Activated CD8-positive, alpha-beta T cell treated with anti-CD3 and anti-CD28 coated beads for 36 hours (primary cell): ENCODE measurements at regions not wholly inside any gene's neighbourhood (a gene's known extent, or its start where the extent isn't known, plus 50 kb on each side); places are given as distances from the start of the nearest gene placed in this dataset.

Source experiments
- ATAC-seq: fragments of 200-7000 bp; cut with Tn5 transposase; one replicate; pipeline ENCODE4 v1.10.0; 2021; ENCODE audit warnings: mild to moderate bottlenecking, moderate library complexity
- CTCF ChIA-PET: fragments of 350-600 bp; sonication (Branson Sonifier 250); formaldehyde crosslinking; loops from one replicate; lab custom pipeline; 2021; ENCODE audit warnings: antibody characterized with exemption; lab: Charles Lee
- POLR2A ChIA-PET: fragments of 350-600 bp; sonication (Branson Sonifier 250); formaldehyde crosslinking; loops from one replicate; lab custom pipeline; 2021; ENCODE audit warnings: antibody characterized with exemption; lab: Charles Lee
- DNase-seq: peaks from one replicate; pipeline ENCODE4 v3.0.0-alpha.2; 2020
- H3K27ac Mint-ChIP-seq: one replicate; pipeline ENCODE4 v1.8.0; 2021; ENCODE audit warnings: mild to moderate bottlenecking, mixed read lengths
- H3K27me3 Mint-ChIP-seq: one replicate; pipeline ENCODE4 v1.8.0; 2021; ENCODE audit warnings: mixed read lengths
- H3K36me3 Mint-ChIP-seq: one replicate; pipeline ENCODE4 v1.8.0; 2021; ENCODE audit warnings: low read depth, mixed read lengths
- H3K4me1 Mint-ChIP-seq: one replicate; pipeline ENCODE4 v1.8.0; 2021; ENCODE audit warnings: low read depth, mixed read lengths
- H3K4me3 Mint-ChIP-seq: one replicate; pipeline ENCODE4 v1.8.0; 2021; ENCODE audit warnings: mild to moderate bottlenecking, moderate library complexity, mixed read lengths
- H3K9me3 Mint-ChIP-seq: one replicate; pipeline ENCODE4 v1.8.0; 2021; ENCODE audit warnings: mixed read lengths
- intact Hi-C: fragments of 100-400 bp; cut with micrococcal nuclease; formaldehyde crosslinking; loops from one replicate; pipeline ENCODE4 v1.10.0; 2022
- TF ChIP-seq, protein P1 (sequence below): fragments of 200-600 bp; IDR thresholded peaks from one replicate; pipeline ENCODE4 v1.8.0; 2022; ENCODE audit warnings: antibody characterized with exemption, mild to moderate bottlenecking

DNA sequence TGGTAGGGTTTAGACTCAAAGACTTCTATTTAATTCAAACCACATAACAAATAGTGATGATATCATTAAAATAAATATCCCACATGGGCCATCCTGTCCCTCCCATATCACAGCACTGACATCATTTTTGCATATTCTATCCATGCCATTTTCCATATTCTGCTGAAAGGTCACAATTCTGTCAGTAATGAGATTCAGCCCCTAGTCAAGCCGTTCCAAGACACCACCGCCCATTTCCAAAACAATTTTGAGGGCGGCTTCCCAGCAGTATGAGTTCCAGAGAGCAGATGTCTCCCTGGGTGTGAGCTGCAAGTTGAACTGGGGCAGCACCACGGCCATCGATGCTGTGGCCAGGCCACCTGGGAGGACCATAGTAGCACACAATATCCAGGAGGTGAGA, 65.1 kb upstream of the PLEKHG1 start:
- H3K27ac Mint-ChIP-seq, result no peak overlapping the region
- no peak for ATAC-seq
- peaks cover 2% of the 10 kb centered on the region for H3K4me1 Mint-ChIP-seq
- CTCF ChIA-PET, result no interaction called here
- no peaks in the 10 kb centered on the region for H3K9me3 Mint-ChIP-seq
- POLR2A ChIA-PET, result no interaction called here
- TF ChIP-seq, protein P1, sequence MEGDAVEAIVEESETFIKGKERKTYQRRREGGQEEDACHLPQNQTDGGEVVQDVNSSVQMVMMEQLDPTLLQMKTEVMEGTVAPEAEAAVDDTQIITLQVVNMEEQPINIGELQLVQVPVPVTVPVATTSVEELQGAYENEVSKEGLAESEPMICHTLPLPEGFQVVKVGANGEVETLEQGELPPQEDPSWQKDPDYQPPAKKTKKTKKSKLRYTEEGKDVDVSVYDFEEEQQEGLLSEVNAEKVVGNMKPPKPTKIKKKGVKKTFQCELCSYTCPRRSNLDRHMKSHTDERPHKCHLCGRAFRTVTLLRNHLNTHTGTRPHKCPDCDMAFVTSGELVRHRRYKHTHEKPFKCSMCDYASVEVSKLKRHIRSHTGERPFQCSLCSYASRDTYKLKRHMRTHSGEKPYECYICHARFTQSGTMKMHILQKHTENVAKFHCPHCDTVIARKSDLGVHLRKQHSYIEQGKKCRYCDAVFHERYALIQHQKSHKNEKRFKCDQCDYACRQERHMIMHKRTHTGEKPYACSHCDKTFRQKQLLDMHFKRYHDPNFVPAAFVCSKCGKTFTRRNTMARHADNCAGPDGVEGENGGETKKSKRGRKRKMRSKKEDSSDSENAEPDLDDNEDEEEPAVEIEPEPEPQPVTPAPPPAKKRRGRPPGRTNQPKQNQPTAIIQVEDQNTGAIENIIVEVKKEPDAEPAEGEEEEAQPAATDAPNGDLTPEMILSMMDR, result no peak
- no peak for DNase-seq
- H3K4me3 Mint-ChIP-seq, result no peak overlapping the region
- intact Hi-C loops, result no loop called here
- H3K27me3 Mint-ChIP-seq, result peaks cover 14% of the 10 kb centered on the region
- H3K36me3 Mint-ChIP-seq, result no peaks in the 10 kb centered on the region

DNA sequence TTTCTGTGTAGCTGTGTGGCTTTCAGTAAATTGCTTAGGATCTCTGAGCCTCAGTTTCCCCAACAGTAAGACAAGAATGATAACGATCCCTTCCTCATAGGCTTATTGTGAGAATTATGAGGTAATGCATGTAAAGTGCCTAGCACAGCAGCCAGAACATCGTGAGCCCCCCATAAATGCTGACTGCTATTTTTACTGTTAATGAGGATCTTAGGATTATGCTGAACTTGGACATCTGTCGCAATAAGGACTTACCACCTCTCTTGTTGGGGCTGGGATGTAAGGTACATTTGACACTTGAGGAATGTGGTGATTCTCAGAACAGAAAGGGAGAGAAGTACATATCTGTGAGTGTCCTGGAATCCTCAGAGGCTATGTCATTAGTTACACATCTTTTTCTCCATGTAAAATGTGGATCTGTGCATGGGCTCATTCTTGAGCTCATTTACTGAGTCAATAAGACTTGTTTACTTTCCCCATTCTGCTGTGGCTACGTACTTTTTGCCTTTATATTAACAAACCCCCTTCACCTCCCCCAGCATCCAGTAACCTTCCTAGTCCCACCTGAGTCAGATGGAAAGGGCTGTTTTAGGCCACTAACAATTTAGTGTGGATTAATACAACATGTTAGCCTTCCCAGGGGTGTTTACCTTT, 64.4 kb upstream of the PLEKHG1 start:
- Mint-ChIP-seq H3K4me3 (no peak overlapping the region), H3K27me3 (peaks cover 18% of the 10 kb centered on the region), H3K4me1 (peaks cover 3% of the 10 kb centered on the region), H3K27ac (no peak overlapping the region), H3K9me3 (no peaks in the 10 kb centered on the region), H3K36me3 (no peaks in the 10 kb centered on the region)
- CTCF ChIA-PET, result no interaction called here
- no peak for ATAC-seq
- intact Hi-C loops, result no loop called here
- POLR2A ChIA-PET, result no interaction called here
- TF ChIP-seq, protein P1, result no peak
- DNase-seq, result no peak

DNA sequence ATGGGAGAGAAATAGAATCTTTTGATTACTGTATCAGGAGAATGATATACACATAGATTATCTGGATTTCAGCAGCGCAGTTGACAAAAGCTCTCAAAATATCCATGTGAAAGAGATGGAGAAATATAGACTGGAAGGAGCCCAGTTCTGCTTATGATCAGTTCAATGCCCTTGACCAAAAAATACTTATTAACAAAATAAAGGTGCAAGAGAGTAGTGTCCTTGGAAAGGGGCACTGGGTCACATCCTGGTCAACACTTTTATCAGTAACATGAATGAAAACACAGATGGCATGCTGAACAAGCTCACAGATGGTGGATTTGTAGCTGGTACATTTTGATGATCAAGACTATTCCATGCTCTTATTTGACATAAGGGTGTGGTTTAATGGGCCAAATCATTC, 63.9 kb upstream of the PLEKHG1 start:
- intact Hi-C loops, result no loop called here
- ChIA-PET POLR2A (no interaction called here), CTCF (no interaction called here)
- ATAC-seq, result no peak
- Mint-ChIP-seq H3K9me3 (no peaks in the 10 kb centered on the region), H3K27ac (no peak overlapping the region), H3K36me3 (no peaks in the 10 kb centered on the region), H3K4me1 (peaks cover 3% of the 10 kb centered on the region), H3K4me3 (no peak overlapping the region), H3K27me3 (peaks cover 20% of the 10 kb centered on the region)
- TF ChIP-seq, protein P1, result no peak
- no peak for DNase-seq

DNA sequence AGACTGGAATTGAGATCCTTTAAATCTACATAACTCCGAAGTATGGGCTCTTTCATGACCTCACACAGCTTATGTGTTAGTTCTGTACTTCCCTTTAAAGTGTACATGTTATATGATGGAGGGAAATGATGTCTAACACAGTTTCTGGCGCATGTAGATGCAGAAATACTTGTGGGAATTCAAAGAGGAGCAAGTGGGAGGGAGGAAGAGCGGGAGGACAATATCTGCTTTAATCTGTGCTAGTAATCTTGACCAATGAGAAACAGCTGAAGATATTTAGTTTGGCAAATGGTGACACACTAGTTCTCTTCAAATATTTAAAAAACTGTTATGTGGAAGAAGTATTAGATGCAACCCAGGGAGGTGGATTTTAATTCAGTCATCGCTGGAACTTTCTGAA, 62.9 kb upstream of the PLEKHG1 start:
- intact Hi-C loops, result no loop called here
- ATAC-seq (no peak), DNase-seq (no peak)
- H3K36me3 Mint-ChIP-seq, result no peaks in the 10 kb centered on the region
- POLR2A ChIA-PET, result no interaction called here
- no peaks in the 10 kb centered on the region for H3K9me3 Mint-ChIP-seq
- H3K4me1 Mint-ChIP-seq, result peaks cover 3% of the 10 kb centered on the region
- CTCF ChIA-PET, result no interaction called here
- no peak overlapping the region for H3K27ac Mint-ChIP-seq
- TF ChIP-seq, protein P1, result no peak
- no peak overlapping the region for H3K4me3 Mint-ChIP-seq
- peaks cover 20% of the 10 kb centered on the region for H3K27me3 Mint-ChIP-seq

DNA sequence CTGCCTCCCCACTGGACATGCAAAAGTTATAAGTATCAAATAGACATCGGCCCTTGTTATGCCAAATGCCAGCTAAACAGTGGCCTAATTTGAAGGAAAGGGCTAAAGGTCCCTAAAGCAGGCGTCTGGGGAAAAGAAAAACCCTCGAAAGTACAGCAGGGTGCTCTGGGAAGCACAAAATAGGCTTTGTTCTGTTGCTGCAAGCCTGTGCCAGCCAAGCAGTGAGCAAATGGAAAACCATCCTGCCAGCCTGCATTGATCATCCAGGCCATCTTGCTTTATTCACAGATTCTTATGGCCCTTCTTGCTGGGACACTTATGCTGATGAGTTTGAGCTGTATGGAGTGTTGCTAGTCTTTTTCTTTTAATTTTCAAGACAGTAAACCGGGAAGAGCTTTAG, 62.2 kb upstream of the PLEKHG1 start:
- ChIA-PET CTCF (interaction anchor here (0.9 kb wide), 1 partner anchor 119 kb away, joined by 3 read pairs; no protein-coding TSS in a partner anchor), POLR2A (no interaction called here)
- DNase-seq (no peak), ATAC-seq (no peak)
- peaks cover 20% of the 10 kb centered on the region for H3K27me3 Mint-ChIP-seq
- no peaks in the 10 kb centered on the region for H3K9me3 Mint-ChIP-seq
- no peak overlapping the region for H3K27ac Mint-ChIP-seq
- H3K36me3 Mint-ChIP-seq, result no peaks in the 10 kb centered on the region
- TF ChIP-seq, protein P1, result no peak
- peaks cover 3% of the 10 kb centered on the region for H3K4me1 Mint-ChIP-seq
- H3K4me3 Mint-ChIP-seq, result no peak overlapping the region
- intact Hi-C loops, result no loop called here
